K562 (cell line): ENCODE measurements at regions not wholly inside any gene's neighbourhood (a gene's known extent, or its start where the extent isn't known, plus 50 kb on each side); places are given as distances from the start of the nearest gene placed in this dataset.

Experiments
- ATAC-seq: fragments of 200-7000 bp; cut with Tn5 transposase; 3 replicates; pipeline ENCODE4 v1.9.1; 2020; ENCODE audit warnings: moderate library complexity
- BruUV-seq: library from RNA; stranded (reverse); fragments of 400-500 nt; replicated peaks from 2 replicates; lab custom pipeline; 2021; lab: Mats Ljungman, UMichigan
- CTCF ChIA-PET: fragments of 300-600 bp; formaldehyde crosslinking; extraction: SDS; loops from one replicate; lab custom pipeline; 2021; ENCODE audit warnings: low intra/inter-chr PET ratio; lab: Yijun Ruan, JAX
- POLR2A ChIA-PET: fragments of 300-600, 350-650 bp; sonication (Branson Sonifier 250); formaldehyde crosslinking; extraction: SDS; loops from one replicate; lab custom pipeline; 2021; ENCODE audit warnings: antibody characterized with exemption, inconsistent platforms; lab: Yijun Ruan, JAX
- DNase-seq, 4 experiments: peaks; one replicate each; pipeline versions ENCODE4 v3.0.0 to v3.0.0-alpha.2; 2011 to 2018; ENCODE audit warnings: low spot score in 3 of 4, mixed read lengths in 3 of 4; ENCODE audit errors: extremely low read depth in 1 of 4
- FAIRE-seq: peaks from 2 replicates; lab custom pipeline; 2011; peaks lifted over from hg19 to GRCh38; lab: Jason Lieb, UNC
- H2AFZ ChIP-seq: 2 replicates; pipeline ENCODE4 v1.6.0; 2011; ENCODE audit warnings: low read depth, low read length, control low read depth, inconsistent platforms
- H3K27ac ChIP-seq: fragments of 200-600 bp; 3 replicates; pipeline ENCODE4 v1.8.0; 2011; ENCODE audit warnings: low read depth, mild to moderate bottlenecking, control low read depth, inconsistent platforms, low read length, moderate library complexity, mixed read lengths; ENCODE audit errors: extremely low read depth
- H3K27me3 ChIP-seq, 2 experiments: fragments of 300-600 bp in 1 of 2; 2 replicates in 1 of 2; 3 replicates in 1 of 2; pipeline versions ENCODE4 v1.6.0 to v1.8.0; 2011; ENCODE audit warnings: inconsistent platforms in 2 of 2, low read length in 2 of 2, mild to moderate bottlenecking in 1 of 2, mixed read lengths in 1 of 2, moderate library complexity in 1 of 2; ENCODE audit not compliant: control insufficient read depth in 2 of 2, insufficient read depth in 2 of 2
- H3K36me3 ChIP-seq: fragments of 300-600 bp; 3 replicates; pipeline ENCODE4 v1.8.0; 2011; ENCODE audit warnings: mild to moderate bottlenecking, low read length, inconsistent platforms; ENCODE audit not compliant: control insufficient read depth, insufficient read depth
- H3K4me1 ChIP-seq, 2 experiments: fragments of 200-600 bp in 1 of 2; replicated peaks in 1 of 2; 2 replicates in 1 of 2; 3 replicates in 1 of 2; pipeline versions ENCODE4 v1.5.1 to v1.8.0; 2011; ENCODE audit warnings: inconsistent platforms in 2 of 2, low read length in 2 of 2, mild to moderate bottlenecking in 1 of 2, mixed read lengths in 1 of 2, moderate library complexity in 1 of 2; ENCODE audit not compliant: control insufficient read depth in 2 of 2, insufficient read depth in 2 of 2
- H3K4me2 ChIP-seq: 2 replicates; pipeline ENCODE4 v1.6.1; 2011; ENCODE audit warnings: low read length, control low read depth, inconsistent platforms, mixed read lengths; ENCODE audit not compliant: insufficient read depth
- H3K4me3 ChIP-seq: fragments of 200-600 bp; sonication (generic), shearing (Covaris generic); 2 replicates; pipeline ENCODE4 v1.5.1; 2016; ENCODE audit warnings: control low read depth, inconsistent platforms
- H3K79me2 ChIP-seq: fragments of 200-600 bp; 3 replicates; pipeline ENCODE4 v1.8.0; 2011; ENCODE audit warnings: low read length, inconsistent platforms; ENCODE audit not compliant: control insufficient read depth, insufficient read depth
- H3K9ac ChIP-seq, 2 experiments: 2 replicates each; pipeline versions ENCODE4 v1.6.0 to v1.6.1; 2011; ENCODE audit warnings: low read depth in 2 of 2, low read length in 2 of 2, control low read depth in 1 of 2, inconsistent platforms in 1 of 2, mild to moderate bottlenecking in 1 of 2, mixed read lengths in 1 of 2; ENCODE audit not compliant: insufficient read depth in 1 of 2
- H3K9me1 ChIP-seq: one replicate; pipeline ENCODE4 v1.6.0; 2011; ENCODE audit warnings: inconsistent platforms, mild to moderate bottlenecking, low read length, moderate library complexity; ENCODE audit not compliant: control insufficient read depth, insufficient read depth
- H3K9me3 ChIP-seq: replicated peaks from 2 replicates; pipeline ENCODE4 v1.5.1; 2011; ENCODE audit warnings: low read depth, low read length, inconsistent platforms; ENCODE audit not compliant: control insufficient read depth, insufficient read depth
- H4K20me1 ChIP-seq: replicated peaks from 2 replicates; pipeline ENCODE4 v1.6.1; 2011; ENCODE audit warnings: low read length, inconsistent platforms, mixed read lengths; ENCODE audit not compliant: control insufficient read depth, insufficient read depth
- BRD9 ChIP-seq: fragments of 450-650 bp; IDR thresholded peaks from 2 replicates; pipeline ENCODE4 v1.6.1; 2018; ENCODE audit warnings: low read depth; ENCODE audit not compliant: partially characterized antibody
- DNMT1 ChIP-seq: fragments of 450-650 bp; IDR thresholded peaks from 2 replicates; pipeline ENCODE4 v1.6.1; 2016; ENCODE audit warnings: antibody characterized with exemption, mild to moderate bottlenecking
- GABPB1 ChIP-seq: sonication (generic); formaldehyde crosslinking; IDR thresholded peaks from 2 replicates; pipeline ENCODE4 v1.8.0; 2022; ENCODE audit warnings: mild to moderate bottlenecking, missing genetic modification reagents
- ILF3 ChIP-seq: fragments of 450-650 bp; IDR thresholded peaks from 2 replicates; pipeline ENCODE4 v1.6.1; 2018; ENCODE audit warnings: antibody characterized with exemption, mild to moderate bottlenecking, moderate library complexity, borderline replicate concordance
- POLR2H ChIP-seq: IDR thresholded peaks from 2 replicates; pipeline ENCODE4 v1.6.1; 2016; ENCODE audit warnings: missing genetic modification characterization, low read depth, mild to moderate bottlenecking, control low read depth, missing compliant biosample characterization, moderate library complexity
- POLR3G ChIP-seq: IDR thresholded peaks from 2 replicates; pipeline ENCODE4 v1.6.1; 2011; ENCODE audit not compliant: insufficient read length, insufficient replicate concordance; ENCODE audit errors: extremely low read depth
- PRMT5 ChIP-seq: sonication (generic); formaldehyde crosslinking; IDR thresholded peaks from 2 replicates; pipeline ENCODE4 v1.5.0; 2020; ENCODE audit warnings: missing genetic modification reagents
- RCOR1 ChIP-seq, 2 experiments: IDR thresholded peaks; 2 replicates each; pipeline ENCODE4 v1.6.1; 2012; ENCODE audit warnings: low read depth in 2 of 2, low read length in 2 of 2, borderline replicate concordance in 1 of 2, improper control_type of control experiment in 1 of 2
- SMAD3 ChIP-seq: fragments of 450-650 bp; formaldehyde crosslinking; conservative IDR thresholded peaks from 2 replicates; pipeline ENCODE4 v1.4.0; 2020; ENCODE audit warnings: mild to moderate bottlenecking
- SP1 ChIP-seq: sonication (generic); formaldehyde crosslinking; IDR thresholded peaks from 2 replicates; pipeline ENCODE4 v1.8.1; 2022; ENCODE audit warnings: mild to moderate bottlenecking, missing genetic modification reagents
- ZBTB8A ChIP-seq: fragments of 450-650 bp; IDR thresholded peaks from 2 replicates; pipeline ENCODE4 v1.6.1; 2018; ENCODE audit warnings: mild to moderate bottlenecking, moderate library complexity; ENCODE audit not compliant: partially characterized antibody
- ZFP1 ChIP-seq: fragments of 450-650 bp; formaldehyde crosslinking; IDR thresholded peaks from 2 replicates; pipeline ENCODE4 v1.4.0; 2020; ENCODE audit warnings: mild to moderate bottlenecking, mixed read lengths
- ZNF184 ChIP-seq: sonication (generic); formaldehyde crosslinking; IDR thresholded peaks from 2 replicates; pipeline ENCODE4 v1.5.0; 2020; ENCODE audit warnings: missing genetic modification reagents
- in situ Hi-C: fragments of 300-500 bp; cut with MboI; formaldehyde crosslinking; loops from 4 replicates; pipeline ENCODE4 v1.15.0; 2018; ENCODE audit warnings: inconsistent platforms, mixed read lengths
- intact Hi-C: fragments of 100-400 bp; cut with micrococcal nuclease; formaldehyde crosslinking; loops from 2 replicates; pipeline ENCODE4 v1.14.2; 2022
- TF ChIP-seq, protein P1 (sequence below): sonication (generic); formaldehyde crosslinking; IDR thresholded peaks from 2 replicates; pipeline ENCODE4 v1.8.0; 2023; ENCODE audit warnings: mild to moderate bottlenecking, missing genetic modification reagents
- TF ChIP-seq, protein P2 (sequence below), 2 experiments: fragments of 150-350 bp in 1 of 2; IDR thresholded peaks; 2 replicates each; pipeline ENCODE4 v1.6.1; 2012 to 2016; ENCODE audit warnings: low read depth in 2 of 2, low read length in 2 of 2, mild to moderate bottlenecking in 1 of 2, moderate library complexity in 1 of 2

DNA sequence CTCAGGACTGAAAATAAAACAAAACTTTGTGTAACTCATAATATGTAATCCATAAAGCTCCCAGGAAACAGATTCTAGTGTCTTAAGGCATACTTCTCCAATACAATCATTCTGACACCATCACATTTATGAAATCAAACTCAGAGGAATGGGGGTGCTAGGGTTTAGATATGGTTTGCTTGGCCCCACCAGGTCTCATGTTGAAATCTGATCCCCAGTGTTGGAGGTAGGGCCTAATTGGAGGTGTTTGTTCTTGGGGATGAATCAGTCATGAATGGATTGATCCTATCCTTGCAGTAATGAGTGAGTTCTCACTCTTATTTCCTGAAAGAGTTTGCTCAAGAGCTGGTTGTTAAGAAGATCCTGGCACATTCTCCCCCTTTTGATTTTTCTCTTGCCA, 380.9 kb downstream of the ETS1 start:
- FAIRE-seq (no peak), DNase-seq (no peak), ATAC-seq (no peak)
- Histone ChIP-seq H4K20me1 (no peaks in the 10 kb centered on the region), H3K36me3 (no peaks in the 10 kb centered on the region), H3K4me2 (no peak overlapping the region), H3K9me1 (no peaks in the 10 kb centered on the region), H2AFZ (no peak overlapping the region), H3K27me3 (no peaks in the 10 kb centered on the region), H3K4me1 (no peaks in the 10 kb centered on the region), H3K79me2 (no peaks in the 10 kb centered on the region), H3K9ac (no peak overlapping the region), H3K27ac (no peak overlapping the region), H3K4me3 (no peak overlapping the region), H3K9me3 (no peaks in the 10 kb centered on the region)
- intact Hi-C loops (no loop called here), in situ Hi-C loops (no loop called here)
- BruUV-seq = no TSS peak
- no peak for TF ChIP-seq ILF3
- TF ChIP-seq RCOR1 (IDR thresholded peaks at IDR 0.05; ENCODE audit: borderline replicate concordance in 1 of 2, low read depth in 2 of 2, low read length in 2 of 2) = no peak
- TF ChIP-seq SP1 = no peak
- no peak for TF ChIP-seq ZFP1 (CRISPR knock-in tag)
- TF ChIP-seq DNMT1 = no peak
- POLR2A ChIA-PET = no interaction called here
- CTCF ChIA-PET = no interaction called here

DNA sequence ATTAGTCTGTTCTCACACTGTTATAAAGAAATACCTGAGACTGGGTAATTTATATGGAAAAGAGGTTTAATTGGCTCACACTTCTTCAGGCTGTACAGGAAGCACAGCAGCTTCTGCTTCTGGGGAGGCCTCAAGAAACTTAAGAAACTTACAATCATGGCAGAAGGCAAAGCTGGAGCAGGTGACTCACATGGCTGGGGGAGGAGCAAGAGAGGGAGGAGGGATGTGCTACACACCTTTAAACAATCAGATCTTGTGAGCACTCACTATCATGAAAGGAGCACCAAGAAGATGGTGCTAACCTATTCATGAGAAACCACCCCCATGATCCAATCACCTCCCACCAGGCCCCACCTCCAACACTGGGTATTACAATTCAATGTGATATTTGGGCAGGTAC, 381.6 kb downstream of the ETS1 start:
- Histone ChIP-seq H3K4me3 (no peak overlapping the region), H3K27me3 (no peaks in the 10 kb centered on the region), H3K36me3 (no peaks in the 10 kb centered on the region), H3K27ac (no peak overlapping the region), H3K9ac (no peak overlapping the region), H4K20me1 (no peaks in the 10 kb centered on the region), H3K4me2 (no peak overlapping the region), H3K9me3 (no peaks in the 10 kb centered on the region), H3K4me1 (no peaks in the 10 kb centered on the region), H2AFZ (no peak overlapping the region), H3K79me2 (no peaks in the 10 kb centered on the region), H3K9me1 (no peaks in the 10 kb centered on the region)
- FAIRE-seq (no peak), DNase-seq (no peak), ATAC-seq (no peak)
- ChIA-PET POLR2A (no interaction called here), CTCF (no interaction called here)
- in situ Hi-C loops = no loop called here
- no peak for TF ChIP-seq ZNF184
- no peak for TF ChIP-seq ZBTB8A
- no peak for TF ChIP-seq POLR3G
- TF ChIP-seq, protein P1, sequence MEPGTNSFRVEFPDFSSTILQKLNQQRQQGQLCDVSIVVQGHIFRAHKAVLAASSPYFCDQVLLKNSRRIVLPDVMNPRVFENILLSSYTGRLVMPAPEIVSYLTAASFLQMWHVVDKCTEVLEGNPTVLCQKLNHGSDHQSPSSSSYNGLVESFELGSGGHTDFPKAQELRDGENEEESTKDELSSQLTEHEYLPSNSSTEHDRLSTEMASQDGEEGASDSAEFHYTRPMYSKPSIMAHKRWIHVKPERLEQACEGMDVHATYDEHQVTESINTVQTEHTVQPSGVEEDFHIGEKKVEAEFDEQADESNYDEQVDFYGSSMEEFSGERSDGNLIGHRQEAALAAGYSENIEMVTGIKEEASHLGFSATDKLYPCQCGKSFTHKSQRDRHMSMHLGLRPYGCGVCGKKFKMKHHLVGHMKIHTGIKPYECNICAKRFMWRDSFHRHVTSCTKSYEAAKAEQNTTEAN (CRISPR knock-in tag) = no peak
- TF ChIP-seq POLR2H (tag) = no peak
- no peak for TF ChIP-seq SMAD3
- TF ChIP-seq BRD9 = no peak
- no peak for TF ChIP-seq GABPB1 (CRISPR knock-in tag)
- TF ChIP-seq PRMT5 (CRISPR knock-in tag) = no peak
- TF ChIP-seq, protein P2, sequence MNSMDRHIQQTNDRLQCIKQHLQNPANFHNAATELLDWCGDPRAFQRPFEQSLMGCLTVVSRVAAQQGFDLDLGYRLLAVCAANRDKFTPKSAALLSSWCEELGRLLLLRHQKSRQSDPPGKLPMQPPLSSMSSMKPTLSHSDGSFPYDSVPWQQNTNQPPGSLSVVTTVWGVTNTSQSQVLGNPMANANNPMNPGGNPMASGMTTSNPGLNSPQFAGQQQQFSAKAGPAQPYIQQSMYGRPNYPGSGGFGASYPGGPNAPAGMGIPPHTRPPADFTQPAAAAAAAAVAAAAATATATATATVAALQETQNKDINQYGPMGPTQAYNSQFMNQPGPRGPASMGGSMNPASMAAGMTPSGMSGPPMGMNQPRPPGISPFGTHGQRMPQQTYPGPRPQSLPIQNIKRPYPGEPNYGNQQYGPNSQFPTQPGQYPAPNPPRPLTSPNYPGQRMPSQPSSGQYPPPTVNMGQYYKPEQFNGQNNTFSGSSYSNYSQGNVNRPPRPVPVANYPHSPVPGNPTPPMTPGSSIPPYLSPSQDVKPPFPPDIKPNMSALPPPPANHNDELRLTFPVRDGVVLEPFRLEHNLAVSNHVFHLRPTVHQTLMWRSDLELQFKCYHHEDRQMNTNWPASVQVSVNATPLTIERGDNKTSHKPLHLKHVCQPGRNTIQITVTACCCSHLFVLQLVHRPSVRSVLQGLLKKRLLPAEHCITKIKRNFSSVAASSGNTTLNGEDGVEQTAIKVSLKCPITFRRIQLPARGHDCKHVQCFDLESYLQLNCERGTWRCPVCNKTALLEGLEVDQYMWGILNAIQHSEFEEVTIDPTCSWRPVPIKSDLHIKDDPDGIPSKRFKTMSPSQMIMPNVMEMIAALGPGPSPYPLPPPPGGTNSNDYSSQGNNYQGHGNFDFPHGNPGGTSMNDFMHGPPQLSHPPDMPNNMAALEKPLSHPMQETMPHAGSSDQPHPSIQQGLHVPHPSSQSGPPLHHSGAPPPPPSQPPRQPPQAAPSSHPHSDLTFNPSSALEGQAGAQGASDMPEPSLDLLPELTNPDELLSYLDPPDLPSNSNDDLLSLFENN (IDR thresholded peaks at IDR 0.05; ENCODE audit: low read depth in 2 of 2, low read length in 2 of 2) = no peak
- intact Hi-C loops = no loop called here
- BruUV-seq = no TSS peak
